Spleen (tissue), 7 donors: ENCODE measurements at regions not wholly inside any gene's neighbourhood (a gene's known extent, or its start where the extent isn't known, plus 50 kb on each side); places are given as distances from the start of the nearest gene placed in this dataset.

ENCODE experiments used
- POLR2AphosphoS5 ChIP-seq, 3 donors: sonication (generic); formaldehyde crosslinking; IDR thresholded peaks; one replicate each; pipeline ENCODE4 v1.5.1; 2017; ENCODE audit warnings: antibody characterized with exemption in 3 of 3
- TF ChIP-seq, protein P1 (sequence below), 11 experiments: fragments of 200-600 bp in 7 of 11; fragments of 450-650 bp in 4 of 11; sonication (generic) in 4 of 11; IDR thresholded peaks in 8 of 11; conservative IDR thresholded peaks in 3 of 11; 1 replicate in 7 of 11; 2 replicates in 4 of 11; pipeline versions ENCODE4 v1.4.0 to v1.8.0; 2016 to 2021; ENCODE audit warnings: antibody characterized with exemption in 11 of 11, inconsistent platforms in 4 of 11, mild to moderate bottlenecking in 1 of 11
- donor health status: DM: no; HTN: no; CAD: no; lungs with moderate emphysema.
- donor health status: DM: no; HTN: no; CAD: no.
- donor health status: DM: no; HTN: no; CAD: no.

DNA sequence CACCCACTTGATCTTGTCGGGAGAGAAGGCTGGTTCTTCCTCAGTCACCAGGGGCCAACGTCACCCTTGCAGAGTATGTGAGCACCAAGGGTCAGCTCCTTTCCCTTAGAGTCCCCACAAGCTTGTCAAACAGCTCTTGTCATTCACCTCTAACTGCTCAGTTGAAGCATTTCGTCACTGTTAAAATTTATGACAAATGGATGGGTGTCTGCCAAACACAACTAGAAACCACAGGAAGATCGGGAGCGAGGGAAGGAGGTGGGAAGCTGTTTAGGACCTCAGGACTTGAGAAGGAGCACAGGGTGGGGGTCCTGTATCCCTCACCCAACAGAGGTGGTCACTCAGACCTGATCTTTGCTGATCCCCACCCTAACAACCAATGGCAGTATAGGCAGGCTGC lies 373.3 kb upstream of the IGFBP3 start:
- TF ChIP-seq POLR2AphosphoS5 (IDR thresholded peaks at IDR 0.05) = no peak
- TF ChIP-seq, protein P1, sequence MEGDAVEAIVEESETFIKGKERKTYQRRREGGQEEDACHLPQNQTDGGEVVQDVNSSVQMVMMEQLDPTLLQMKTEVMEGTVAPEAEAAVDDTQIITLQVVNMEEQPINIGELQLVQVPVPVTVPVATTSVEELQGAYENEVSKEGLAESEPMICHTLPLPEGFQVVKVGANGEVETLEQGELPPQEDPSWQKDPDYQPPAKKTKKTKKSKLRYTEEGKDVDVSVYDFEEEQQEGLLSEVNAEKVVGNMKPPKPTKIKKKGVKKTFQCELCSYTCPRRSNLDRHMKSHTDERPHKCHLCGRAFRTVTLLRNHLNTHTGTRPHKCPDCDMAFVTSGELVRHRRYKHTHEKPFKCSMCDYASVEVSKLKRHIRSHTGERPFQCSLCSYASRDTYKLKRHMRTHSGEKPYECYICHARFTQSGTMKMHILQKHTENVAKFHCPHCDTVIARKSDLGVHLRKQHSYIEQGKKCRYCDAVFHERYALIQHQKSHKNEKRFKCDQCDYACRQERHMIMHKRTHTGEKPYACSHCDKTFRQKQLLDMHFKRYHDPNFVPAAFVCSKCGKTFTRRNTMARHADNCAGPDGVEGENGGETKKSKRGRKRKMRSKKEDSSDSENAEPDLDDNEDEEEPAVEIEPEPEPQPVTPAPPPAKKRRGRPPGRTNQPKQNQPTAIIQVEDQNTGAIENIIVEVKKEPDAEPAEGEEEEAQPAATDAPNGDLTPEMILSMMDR (IDR thresholded peaks at IDR 0.05 in 8 of 11, conservative IDR thresholded peaks at IDR 0.05 in 3 of 11) = no peak
